CD4-positive, CD25-positive, alpha-beta regulatory T cell (primary cell): ENCODE measurements at regions not wholly inside any gene's neighbourhood (a gene's known extent, or its start where the extent isn't known, plus 50 kb on each side); places are given as distances from the start of the nearest gene placed in this dataset.

Experiments used
- ATAC-seq, 2 donors: fragments of 150-1000 bp; cut with Tn5 transposase; one replicate each; pipeline ENCODE4 v1.10.0; 2021; ENCODE audit warnings: low read depth in 2 of 2, moderate number of reproducible peaks in 2 of 2, moderate library complexity in 1 of 2
- DNase-seq, 3 donors: peaks; one replicate each; pipeline versions ENCODE4 v3.0.0 to v3.0.0-alpha.2; 2012 to 2022; ENCODE audit warnings: mixed read lengths in 1 of 3
- H3K27ac ChIP-seq: one replicate; pipeline ENCODE4 v1.7.0; 2013; ENCODE audit warnings: mild to moderate bottlenecking, low read length; ENCODE audit not compliant: insufficient read depth, poor library complexity, severe bottlenecking
- H3K27me3 ChIP-seq: one replicate; pipeline ENCODE4 v1.7.0; 2013; ENCODE audit warnings: low read length; ENCODE audit not compliant: control insufficient read depth, insufficient read depth
- H3K36me3 ChIP-seq: one replicate; pipeline ENCODE4 v1.7.0; 2013; ENCODE audit warnings: mild to moderate bottlenecking, low read length, moderate library complexity; ENCODE audit not compliant: control insufficient read depth, insufficient read depth
- H3K4me1 ChIP-seq: 2 replicates; pipeline ENCODE4 v1.7.0; 2013; ENCODE audit warnings: mild to moderate bottlenecking, low read length; ENCODE audit not compliant: insufficient read depth, control insufficient read depth, poor library complexity, severe bottlenecking
- H3K4me3 ChIP-seq: one replicate; pipeline ENCODE4 v1.7.0; 2013; ENCODE audit warnings: low read depth, mild to moderate bottlenecking, low read length, moderate library complexity
- H3K9me3 ChIP-seq, 2 experiments: 1 replicate in 1 of 2; 2 replicates in 1 of 2; pipeline ENCODE4 v1.7.0; 2013; ENCODE audit warnings: low read length in 2 of 2, mild to moderate bottlenecking in 1 of 2, moderate library complexity in 1 of 2; ENCODE audit not compliant: control insufficient read depth in 2 of 2
- H3K27ac Mint-ChIP-seq, 3 donors: one replicate each; pipeline ENCODE4 v1.8.0; 2020 to 2022; ENCODE audit warnings: mild to moderate bottlenecking in 3 of 3, mixed read lengths in 3 of 3, moderate library complexity in 2 of 3
- H3K27me3 Mint-ChIP-seq: one replicate; pipeline ENCODE4 v1.8.0; 2022; ENCODE audit warnings: mild to moderate bottlenecking, mixed read lengths
- H3K36me3 Mint-ChIP-seq: one replicate; pipeline ENCODE4 v1.8.0; 2020; ENCODE audit warnings: mixed read lengths
- H3K4me1 Mint-ChIP-seq, 4 donors: one replicate each; pipeline ENCODE4 v1.8.0; 2020 to 2022; ENCODE audit warnings: mixed read lengths in 4 of 4, mild to moderate bottlenecking in 1 of 4
- H3K4me3 Mint-ChIP-seq, 4 donors: one replicate each; pipeline ENCODE4 v1.8.0; 2020 to 2022; ENCODE audit warnings: mild to moderate bottlenecking in 4 of 4, mixed read lengths in 4 of 4, moderate library complexity in 3 of 4
- H3K9me3 Mint-ChIP-seq, 7 donors: one replicate each; pipeline ENCODE4 v1.8.0; 2020 to 2022; ENCODE audit warnings: mixed read lengths in 7 of 7, mild to moderate bottlenecking in 3 of 7, moderate library complexity in 2 of 7

DNA sequence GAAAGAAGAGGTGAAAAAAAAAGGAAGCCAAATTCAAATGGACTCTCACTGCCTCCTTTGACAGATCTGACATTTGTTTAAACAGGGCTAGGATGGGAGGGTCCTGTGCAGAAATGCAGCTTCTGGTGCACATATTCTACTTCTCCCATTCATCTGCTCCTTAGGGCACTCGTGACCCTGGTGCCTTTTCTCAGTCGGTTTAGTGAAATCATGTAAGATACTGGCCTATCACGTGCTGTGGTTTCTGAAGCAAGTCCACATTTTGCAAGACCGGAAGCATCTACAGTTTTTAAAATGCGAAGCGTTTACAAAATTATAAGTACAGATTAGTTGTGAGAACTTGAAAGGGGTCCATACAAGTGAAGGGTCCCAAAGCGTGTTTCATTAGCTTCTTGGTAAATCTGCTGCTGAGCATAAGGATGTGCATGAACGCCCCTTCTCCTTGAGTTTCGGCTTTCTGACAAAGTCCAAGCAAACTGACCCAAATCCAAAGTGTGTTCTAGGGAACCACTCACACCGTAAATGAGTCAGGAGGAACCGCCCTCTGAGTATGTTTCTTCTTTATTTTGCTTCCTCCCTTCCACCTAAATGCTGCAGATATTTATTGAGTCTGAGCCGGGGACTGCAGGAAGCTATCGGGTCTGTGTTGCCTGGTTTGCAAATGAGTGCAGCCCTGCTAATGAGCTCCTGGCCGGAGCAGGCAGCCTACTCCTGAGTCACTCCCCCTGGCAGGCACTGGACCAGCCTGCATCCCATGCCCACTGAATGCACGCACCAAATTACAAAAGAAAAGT lies 323.8 kb upstream of the JARID2 start:
- Histone ChIP-seq H3K4me3 (no peak overlapping the region), H3K27me3 (no peaks in the 10 kb centered on the region), H3K9me3 (no peaks in the 10 kb centered on the region), H3K4me1 (no peaks in the 10 kb centered on the region), H3K27ac (no peak overlapping the region), H3K36me3 (no peaks in the 10 kb centered on the region)
- Mint-ChIP-seq H3K4me1 (no peaks in the 10 kb centered on the region), H3K4me3 (no peak overlapping the region), H3K27ac (no peak overlapping the region), H3K27me3 (peaks cover 14% of the 10 kb centered on the region), H3K9me3 (no peaks in the 10 kb centered on the region), H3K36me3 (no peaks in the 10 kb centered on the region)
- ATAC-seq (no peak), DNase-seq (no peak)

DNA sequence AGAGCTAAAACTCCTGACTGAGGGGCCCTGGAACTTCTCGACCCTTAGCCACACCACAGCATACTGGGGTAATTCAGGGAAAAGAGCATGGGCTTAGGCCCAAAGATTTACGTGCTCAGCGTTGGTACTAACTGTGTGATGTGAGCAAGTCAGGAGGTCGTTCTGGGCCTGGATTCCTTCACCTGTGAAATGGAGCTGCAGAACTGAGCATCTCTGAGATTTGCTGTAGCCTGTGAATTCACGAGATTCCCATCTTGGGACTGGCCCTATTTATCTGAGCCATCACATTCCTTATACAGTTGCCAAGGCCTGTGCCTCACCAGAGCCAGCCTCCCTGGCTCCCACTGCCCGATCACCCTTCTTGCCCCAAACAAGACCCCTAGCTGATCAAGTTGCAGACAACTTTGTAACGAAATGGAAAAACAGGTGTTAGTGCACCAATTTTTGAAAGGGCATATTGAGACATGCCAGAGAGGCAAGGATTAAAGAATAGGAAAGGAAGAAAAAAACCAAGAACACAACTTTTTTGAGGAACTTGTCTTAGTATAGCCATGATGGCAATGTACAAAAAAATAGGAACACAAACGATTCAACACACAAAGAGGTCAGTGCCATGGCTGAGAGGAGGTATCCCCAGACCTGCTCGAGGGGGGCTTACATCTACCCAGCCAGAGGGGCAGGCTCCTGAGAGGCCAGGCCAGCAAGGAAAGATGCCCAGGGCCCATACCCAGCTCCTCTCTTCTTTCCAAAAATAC lies 323.0 kb upstream of the JARID2 start:
- no peaks in the 10 kb centered on the region for H3K9me3 ChIP-seq
- no peak overlapping the region for H3K4me3 Mint-ChIP-seq
- no peaks in the 10 kb centered on the region for H3K4me1 ChIP-seq
- no peak overlapping the region for H3K27ac ChIP-seq
- no peak overlapping the region for H3K4me3 ChIP-seq
- H3K9me3 Mint-ChIP-seq: no peaks in the 10 kb centered on the region
- DNase-seq (no peak), ATAC-seq (no peak)
- H3K36me3 Mint-ChIP-seq: no peaks in the 10 kb centered on the region
- peaks cover 14% of the 10 kb centered on the region for H3K27me3 Mint-ChIP-seq
- H3K4me1 Mint-ChIP-seq: no peaks in the 10 kb centered on the region
- no peaks in the 10 kb centered on the region for H3K27me3 ChIP-seq
- H3K27ac Mint-ChIP-seq: no peak overlapping the region
- H3K36me3 ChIP-seq: no peaks in the 10 kb centered on the region

DNA sequence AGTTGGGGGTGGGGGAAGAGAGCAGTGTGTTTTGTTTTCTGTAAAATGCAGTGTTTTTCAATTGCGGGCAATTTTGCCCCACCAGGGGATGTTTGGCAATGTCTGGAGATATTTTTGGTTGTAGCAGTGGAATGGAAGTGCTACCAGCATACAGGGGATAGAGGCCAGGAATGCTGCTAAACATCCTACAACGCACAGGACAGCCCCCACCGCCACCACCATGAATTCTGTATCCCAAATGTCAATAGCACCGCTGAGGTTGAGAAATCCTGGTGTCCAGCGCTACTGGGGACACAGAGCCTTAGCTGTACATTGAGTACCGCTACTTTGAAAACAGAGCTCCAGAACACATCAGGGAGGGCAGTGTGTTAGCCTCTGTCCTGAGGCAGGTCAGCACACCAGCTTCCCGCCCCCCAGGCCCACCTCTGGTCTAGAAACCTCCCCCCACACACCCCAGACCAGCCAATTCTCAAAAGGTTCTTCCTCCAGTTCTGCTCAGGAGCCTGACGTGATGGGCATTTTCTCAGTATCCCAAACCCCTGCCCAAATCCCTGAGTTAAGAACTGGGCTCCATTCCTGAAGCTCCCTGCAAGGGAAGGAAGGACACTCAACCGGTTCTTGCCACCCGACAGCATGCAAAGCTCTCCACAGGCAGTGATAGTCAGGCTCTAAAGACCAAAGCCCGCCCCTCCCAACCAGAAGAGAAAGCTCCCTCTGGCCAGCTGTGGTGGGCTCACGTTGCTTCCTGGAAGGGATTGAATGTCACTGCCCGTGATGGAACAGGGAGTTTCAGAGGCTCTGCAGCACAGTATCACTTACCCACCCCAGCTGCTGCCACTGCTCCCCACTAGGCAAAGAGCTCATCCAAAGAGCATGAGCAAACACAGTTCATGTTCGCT lies 321.5 kb upstream of the JARID2 start:
- no peak for DNase-seq
- H3K4me3 Mint-ChIP-seq: no peak overlapping the region
- no peak for ATAC-seq
- Histone ChIP-seq H3K4me3 (no peak overlapping the region), H3K9me3 (no peaks in the 10 kb centered on the region), H3K36me3 (no peaks in the 10 kb centered on the region), H3K27me3 (no peaks in the 10 kb centered on the region), H3K27ac (no peak overlapping the region), H3K4me1 (no peaks in the 10 kb centered on the region)
- peak overlapping the region in 1 of 3 donors; percentile 31 for H3K27ac Mint-ChIP-seq
- H3K4me1 Mint-ChIP-seq: peaks cover 0 to 4% (median 1%) of the 10 kb centered on the region in 4 donors
- H3K36me3 Mint-ChIP-seq: no peaks in the 10 kb centered on the region
- peaks cover 10% of the 10 kb centered on the region for H3K27me3 Mint-ChIP-seq
- H3K9me3 Mint-ChIP-seq: peaks cover 0 to 1% (median 0%) of the 10 kb centered on the region in 7 donors

DNA sequence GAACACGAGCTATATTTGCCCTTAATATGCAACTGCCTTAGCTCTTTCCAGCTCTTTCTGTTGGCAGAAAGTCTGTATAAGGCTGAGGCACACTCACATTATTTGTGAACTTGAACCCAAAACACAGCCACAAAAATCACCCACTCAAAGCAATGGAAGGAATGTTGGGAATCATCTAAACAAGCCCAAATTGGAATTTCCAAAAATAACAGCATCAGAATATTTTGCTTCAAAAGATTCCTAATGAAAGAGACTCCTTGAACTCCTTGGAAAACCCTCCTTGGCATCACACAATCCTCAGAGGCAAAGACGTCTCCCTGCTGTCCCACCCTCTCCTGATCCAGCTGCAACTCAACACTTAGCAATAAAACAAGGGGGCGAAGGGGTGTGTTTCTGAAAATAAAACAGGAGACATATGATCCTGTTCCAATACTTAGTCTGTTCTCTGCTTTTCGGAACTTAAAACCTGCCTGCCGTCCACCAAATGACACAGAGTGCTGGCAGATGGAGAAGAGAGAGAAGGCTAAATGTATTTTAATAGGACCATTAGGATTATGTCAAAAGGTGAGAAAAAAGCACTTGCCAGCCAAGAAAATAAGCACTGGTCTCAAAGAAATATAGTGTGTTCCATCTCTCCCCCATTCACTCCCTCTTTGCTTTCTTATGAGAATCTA lies 320.7 kb upstream of the JARID2 start:
- Histone ChIP-seq H3K4me1 (no peaks in the 10 kb centered on the region), H3K9me3 (no peaks in the 10 kb centered on the region), H3K36me3 (no peaks in the 10 kb centered on the region), H3K27me3 (no peaks in the 10 kb centered on the region), H3K4me3 (no peak overlapping the region), H3K27ac (no peak overlapping the region)
- Mint-ChIP-seq H3K27ac (no peak overlapping the region), H3K9me3 (peaks cover 0 to 1% (median 0%) of the 10 kb centered on the region in 7 donors), H3K27me3 (peaks cover 10% of the 10 kb centered on the region), H3K4me3 (no peak overlapping the region), H3K4me1 (peaks cover 0 to 7% (median 4%) of the 10 kb centered on the region in 4 donors), H3K36me3 (no peaks in the 10 kb centered on the region)
- ATAC-seq (no peak), DNase-seq (no peak)

DNA sequence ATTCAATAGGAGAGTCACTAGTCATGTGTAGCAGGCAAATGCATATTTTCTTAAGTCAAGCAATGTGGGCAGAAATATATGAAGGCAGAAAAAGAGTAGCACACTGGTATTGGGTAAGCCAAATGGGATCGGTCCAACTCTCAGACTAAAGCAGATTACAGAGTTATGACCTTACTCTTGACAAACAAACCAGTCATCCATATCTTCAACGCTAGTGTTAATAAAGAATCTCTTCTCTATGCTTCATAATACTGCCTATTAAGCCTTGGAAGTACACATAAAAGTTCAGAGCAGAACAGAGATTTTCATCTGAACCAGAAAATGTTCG lies 320.2 kb upstream of the JARID2 start:
- H3K27ac ChIP-seq: no peak overlapping the region
- H3K36me3 Mint-ChIP-seq: no peaks in the 10 kb centered on the region
- DNase-seq (no peak), ATAC-seq (no peak)
- H3K27me3 Mint-ChIP-seq: peaks cover 10% of the 10 kb centered on the region
- no peak overlapping the region for H3K4me3 Mint-ChIP-seq
- peaks cover 0 to 7% (median 6%) of the 10 kb centered on the region in 4 donors for H3K4me1 Mint-ChIP-seq
- H3K27me3 ChIP-seq: no peaks in the 10 kb centered on the region
- no peak overlapping the region for H3K27ac Mint-ChIP-seq
- H3K36me3 ChIP-seq: no peaks in the 10 kb centered on the region
- H3K4me3 ChIP-seq: no peak overlapping the region
- H3K9me3 ChIP-seq: no peaks in the 10 kb centered on the region
- peaks cover 0 to 2% (median 0%) of the 10 kb centered on the region in 7 donors for H3K9me3 Mint-ChIP-seq
- no peaks in the 10 kb centered on the region for H3K4me1 ChIP-seq

DNA sequence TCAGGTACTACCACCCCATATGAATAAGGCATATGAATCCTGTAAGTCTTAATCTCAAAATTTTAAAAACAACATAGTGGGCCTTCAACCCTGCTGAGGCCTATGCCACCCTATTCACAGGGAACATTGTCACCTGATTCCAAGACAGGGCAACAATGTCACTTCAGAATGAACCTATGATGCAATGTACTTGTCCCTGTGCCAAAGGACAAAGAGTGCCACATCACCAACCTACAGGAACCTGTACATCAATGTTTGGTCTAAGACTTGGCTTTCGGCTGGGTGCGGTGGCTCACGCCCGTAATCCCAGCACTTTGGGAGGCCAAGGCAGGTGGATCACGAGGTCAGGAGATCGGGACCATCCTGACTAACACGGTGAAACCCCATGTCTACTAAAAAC lies 318.5 kb upstream of the JARID2 start:
- H3K36me3 ChIP-seq: no peaks in the 10 kb centered on the region
- no peaks in the 10 kb centered on the region for H3K9me3 ChIP-seq
- no peak for ATAC-seq
- H3K4me1 ChIP-seq: no peaks in the 10 kb centered on the region
- no peak overlapping the region for H3K4me3 Mint-ChIP-seq
- H3K36me3 Mint-ChIP-seq: no peaks in the 10 kb centered on the region
- no peak overlapping the region for H3K27ac Mint-ChIP-seq
- H3K4me3 ChIP-seq: no peak overlapping the region
- peaks cover 0 to 3% (median 0%) of the 10 kb centered on the region in 7 donors for H3K9me3 Mint-ChIP-seq
- no peak for DNase-seq
- no peaks in the 10 kb centered on the region for H3K27me3 ChIP-seq
- no peak overlapping the region for H3K27ac ChIP-seq
- H3K27me3 Mint-ChIP-seq: peaks cover 1% of the 10 kb centered on the region
- peaks cover 0 to 8% (median 6%) of the 10 kb centered on the region in 4 donors for H3K4me1 Mint-ChIP-seq

DNA sequence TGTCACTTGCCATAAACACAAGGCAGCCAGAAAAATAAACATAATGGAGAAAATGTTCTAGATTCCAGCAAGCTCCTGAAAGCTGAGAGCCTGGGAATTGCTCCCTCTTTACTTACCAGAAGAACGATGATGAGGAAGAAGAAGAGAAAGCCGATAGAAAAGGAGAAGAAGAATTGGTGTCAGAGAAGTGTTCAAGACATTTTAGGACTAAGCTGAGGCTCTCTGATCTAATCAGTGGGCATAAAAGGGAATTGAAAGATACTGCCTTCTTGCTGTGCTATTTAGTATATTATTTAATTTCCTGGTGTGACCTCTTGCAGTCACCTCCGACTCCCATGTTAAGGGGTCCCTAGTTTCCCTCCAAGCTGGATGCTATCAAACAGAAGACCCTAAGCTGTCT lies 316.6 kb upstream of the JARID2 start:
- Histone ChIP-seq H3K4me1 (no peaks in the 10 kb centered on the region), H3K36me3 (no peaks in the 10 kb centered on the region), H3K27me3 (no peaks in the 10 kb centered on the region), H3K4me3 (no peak overlapping the region), H3K9me3 (no peaks in the 10 kb centered on the region), H3K27ac (no peak overlapping the region)
- peaks cover 0 to 3% (median 0%) of the 10 kb centered on the region in 7 donors for H3K9me3 Mint-ChIP-seq
- ATAC-seq: no peak
- peaks cover 0 to 8% (median 6%) of the 10 kb centered on the region in 4 donors for H3K4me1 Mint-ChIP-seq
- no peaks in the 10 kb centered on the region for H3K36me3 Mint-ChIP-seq
- H3K27ac Mint-ChIP-seq: no peak overlapping the region
- H3K27me3 Mint-ChIP-seq: no peaks in the 10 kb centered on the region
- H3K4me3 Mint-ChIP-seq: no peak overlapping the region
- no peak for DNase-seq
